BE2C (cell line): ENCODE measurements at regions not wholly inside any gene's neighbourhood (a gene's known extent, or its start where the extent isn't known, plus 50 kb on each side); places are given as distances from the start of the nearest gene placed in this dataset.
A peak's percentile ranks its signal among the peaks of the same experiment; 100 is the strongest.
"Not testable (repeated sequence)": the region's sequence is repeated elsewhere in the genome, so short reads cannot be mapped to it uniquely, and the experiment has no call there.

ENCODE experiments used
- DNase-seq: peaks from one replicate; pipeline ENCODE4 v3.0.0-alpha.2; 2020
- H3K27me3 ChIP-seq: fragments of 250-450 bp; sonication (Bioruptor Pico); 2 replicates; pipeline ENCODE4 v1.5.1; 2020; ENCODE audit warnings: mild to moderate bottlenecking
- H3K36me3 ChIP-seq: fragments of 250-450 bp; sonication (Bioruptor Pico); 2 replicates; pipeline ENCODE4 v1.5.1; 2020; ENCODE audit warnings: mild to moderate bottlenecking
- H3K4me1 ChIP-seq: fragments of 250-450 bp; sonication (Bioruptor Pico); 2 replicates; pipeline ENCODE4 v1.5.1; 2020
- H3K4me3 ChIP-seq: 2 replicates; pipeline ENCODE4 v1.5.1; 2011; ENCODE audit warnings: low read depth, low read length
- H3K9me3 ChIP-seq: fragments of 250-450 bp; sonication (Bioruptor Pico); 2 replicates; pipeline ENCODE4 v1.5.1; 2020
- TF ChIP-seq, protein P1 (sequence below): IDR thresholded peaks from 2 replicates; pipeline ENCODE4 v1.5.1; 2012; ENCODE audit warnings: mild to moderate bottlenecking, low read depth, low read length

GRCh38 chr14:52129721-52130120, 60.9 kb upstream of the NID2 start:
- Histone ChIP-seq H3K27me3 (no peaks in the 10 kb centered on the region), H3K4me3 (no peak overlapping the region), H3K4me1 (peaks cover 4% of the 10 kb centered on the region), H3K9me3 (no peaks in the 10 kb centered on the region), H3K36me3 (no peaks in the 10 kb centered on the region)
- peak; percentile 18 for DNase-seq
- TF ChIP-seq, protein P1, sequence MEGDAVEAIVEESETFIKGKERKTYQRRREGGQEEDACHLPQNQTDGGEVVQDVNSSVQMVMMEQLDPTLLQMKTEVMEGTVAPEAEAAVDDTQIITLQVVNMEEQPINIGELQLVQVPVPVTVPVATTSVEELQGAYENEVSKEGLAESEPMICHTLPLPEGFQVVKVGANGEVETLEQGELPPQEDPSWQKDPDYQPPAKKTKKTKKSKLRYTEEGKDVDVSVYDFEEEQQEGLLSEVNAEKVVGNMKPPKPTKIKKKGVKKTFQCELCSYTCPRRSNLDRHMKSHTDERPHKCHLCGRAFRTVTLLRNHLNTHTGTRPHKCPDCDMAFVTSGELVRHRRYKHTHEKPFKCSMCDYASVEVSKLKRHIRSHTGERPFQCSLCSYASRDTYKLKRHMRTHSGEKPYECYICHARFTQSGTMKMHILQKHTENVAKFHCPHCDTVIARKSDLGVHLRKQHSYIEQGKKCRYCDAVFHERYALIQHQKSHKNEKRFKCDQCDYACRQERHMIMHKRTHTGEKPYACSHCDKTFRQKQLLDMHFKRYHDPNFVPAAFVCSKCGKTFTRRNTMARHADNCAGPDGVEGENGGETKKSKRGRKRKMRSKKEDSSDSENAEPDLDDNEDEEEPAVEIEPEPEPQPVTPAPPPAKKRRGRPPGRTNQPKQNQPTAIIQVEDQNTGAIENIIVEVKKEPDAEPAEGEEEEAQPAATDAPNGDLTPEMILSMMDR, result no peak

DNA sequence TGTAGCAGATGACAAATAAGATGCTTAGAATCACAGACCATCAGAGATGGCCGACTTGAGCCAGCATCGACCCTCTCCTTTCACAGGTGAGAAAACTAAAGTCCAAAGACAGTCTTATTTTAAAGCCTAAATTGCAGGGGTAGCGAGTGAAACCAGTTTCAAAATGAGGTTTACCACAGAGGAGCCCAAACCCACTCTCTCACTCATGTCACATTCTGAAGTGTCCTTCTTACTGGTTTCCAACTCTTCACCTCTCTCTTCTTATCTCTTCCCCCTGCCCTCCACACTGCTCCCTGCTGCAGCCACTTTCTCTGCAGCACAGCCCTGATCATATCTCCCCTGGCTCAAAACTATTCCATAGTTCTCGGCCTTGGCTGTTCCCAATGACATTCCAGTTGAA, 57.0 kb upstream of the NID2 start:
- Histone ChIP-seq H3K4me1 (peaks cover 4% of the 10 kb centered on the region), H3K4me3 (no peak overlapping the region), H3K27me3 (no peaks in the 10 kb centered on the region), H3K9me3 (no peaks in the 10 kb centered on the region), H3K36me3 (no peaks in the 10 kb centered on the region)
- no peak for DNase-seq
- TF ChIP-seq, protein P1, result no peak

DNA sequence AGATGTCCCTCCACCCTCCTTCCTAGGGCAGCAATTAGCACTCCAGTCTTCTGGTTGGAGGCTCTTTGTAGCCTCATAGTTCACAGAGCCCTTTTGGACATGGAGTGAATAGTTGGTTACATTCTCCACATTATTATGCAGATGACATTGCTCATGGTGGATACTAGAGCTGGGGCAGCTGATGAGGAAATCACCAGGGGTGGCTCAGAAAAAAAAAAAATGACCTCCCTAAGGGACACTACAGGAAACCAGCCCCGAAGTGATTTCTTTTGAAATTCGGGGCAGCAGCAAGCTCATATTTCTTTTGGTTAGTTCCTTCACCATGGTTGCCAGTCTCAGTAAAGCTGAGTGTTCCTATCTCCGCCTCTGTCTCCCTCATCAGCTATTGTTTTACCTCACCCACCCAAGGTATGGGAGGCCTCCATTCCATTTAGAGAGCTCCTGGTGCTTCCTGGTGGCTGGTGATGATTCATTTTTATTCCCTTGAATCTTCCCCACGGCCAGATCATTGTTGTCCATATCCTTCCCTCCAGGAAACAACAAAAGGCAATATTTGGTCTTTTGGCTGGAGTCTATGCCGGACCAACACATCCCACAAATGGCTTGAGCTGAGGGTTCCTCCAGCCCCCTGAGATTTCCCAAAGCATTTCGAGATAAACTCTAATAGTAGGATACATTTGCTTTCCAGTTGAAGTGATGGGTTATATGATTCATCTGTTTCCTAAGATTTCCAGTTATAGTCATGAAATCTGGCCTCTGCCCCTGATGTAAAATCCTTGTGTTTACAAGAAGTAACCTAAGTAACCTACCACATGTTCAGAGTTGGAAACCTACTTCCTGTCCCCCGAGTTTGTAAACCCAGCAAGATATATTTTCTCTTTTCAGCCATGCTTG, 56.2 kb upstream of the NID2 start:
- TF ChIP-seq, protein P1, result no peak
- Histone ChIP-seq H3K36me3 (no peaks in the 10 kb centered on the region), H3K27me3 (no peaks in the 10 kb centered on the region), H3K4me1 (peaks cover 4% of the 10 kb centered on the region), H3K9me3 (no peaks in the 10 kb centered on the region), H3K4me3 (no peak overlapping the region)
- DNase-seq, result no peak

DNA sequence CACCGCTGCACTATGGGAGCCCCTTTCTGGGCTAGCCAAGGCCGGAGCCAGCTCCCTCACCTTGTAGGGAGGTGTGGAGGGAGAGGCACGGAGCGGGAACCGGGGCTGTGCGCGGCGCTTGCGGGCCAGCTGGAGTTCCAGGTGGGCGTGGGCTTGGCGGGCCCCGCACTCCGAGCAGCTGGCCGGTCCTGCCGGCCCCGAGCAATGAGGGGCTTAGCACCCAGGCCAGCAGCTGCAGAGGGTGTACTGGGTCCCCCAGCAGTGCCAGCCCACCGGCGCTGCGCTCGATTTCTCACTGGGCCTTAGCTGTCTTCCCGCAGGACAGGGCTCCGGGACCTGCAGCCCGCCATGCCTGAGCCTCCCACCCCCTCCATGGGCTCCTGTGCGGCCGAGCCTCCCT, 53.3 kb upstream of the NID2 start:
- not testable (repeated sequence) for H3K9me3 ChIP-seq, H3K36me3 ChIP-seq, H3K27me3 ChIP-seq, DNase-seq, H3K4me1 ChIP-seq, H3K4me3 ChIP-seq

DNA sequence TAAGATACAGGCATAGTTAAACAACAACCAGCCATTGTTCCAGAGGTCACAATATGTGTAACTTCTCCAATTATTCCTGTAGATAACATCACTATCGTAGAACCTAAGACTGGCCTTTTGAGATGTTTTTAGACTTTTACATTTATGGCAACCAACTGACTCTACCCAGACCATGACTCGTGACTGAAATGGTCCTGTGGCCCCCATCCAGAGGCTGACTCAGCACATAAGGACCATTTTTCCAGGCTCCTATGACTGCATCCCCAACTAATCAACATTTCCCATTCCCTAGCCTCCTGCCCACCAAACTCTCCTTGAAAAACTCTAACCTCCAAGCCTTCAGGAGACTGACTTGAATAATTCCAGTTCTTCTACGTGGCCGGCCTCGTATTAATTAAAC, 52.6 kb upstream of the NID2 start:
- Histone ChIP-seq H3K27me3 (no peaks in the 10 kb centered on the region), H3K9me3 (no peaks in the 10 kb centered on the region), H3K4me3 (no peak overlapping the region), H3K4me1 (no peaks in the 10 kb centered on the region; the same call in 1 of the 2 replicates), H3K36me3 (no peaks in the 10 kb centered on the region)
- TF ChIP-seq, protein P1, result no peak
- no peak for DNase-seq

- H3K4me3 ChIP-seq, result no peak overlapping the region
- no peak for DNase-seq
- H3K9me3 ChIP-seq, result no peaks in the 10 kb centered on the region
- H3K4me1 ChIP-seq, result no peaks in the 10 kb centered on the region
- H3K36me3 ChIP-seq, result no peaks in the 10 kb centered on the region
- TF ChIP-seq, protein P1, result no peak
- H3K27me3 ChIP-seq, result no peaks in the 10 kb centered on the region
These were observed 50.2 kb upstream of the NID2 start for GRCh38 chr14:52119030-52119429.
